Pancreas (tissue), 10 donors: ENCODE measurements at regions not wholly inside any gene's neighbourhood (a gene's known extent, or its start where the extent isn't known, plus 50 kb on each side); places are given as distances from the start of the nearest gene placed in this dataset.

ENCODE experiments used
- ATAC-seq, 4 donors: fragments of 200-7000 bp; cut with Tn5 transposase; one replicate each; pipeline versions ENCODE4 v1.8.0 to v1.9.1; 2020; ENCODE audit warnings: mild to moderate bottlenecking in 4 of 4, moderate library complexity in 4 of 4
- DNase-seq, 6 donors: peaks; one replicate each; pipeline ENCODE4 v3.0.0-alpha.2; 2020
- FAIRE-seq: peaks from 2 replicates; lab custom pipeline; 2012; peaks lifted over from hg19 to GRCh38; lab: Jason Lieb, UNC
- H3K27ac ChIP-seq, 4 donors: fragments of 200-600 bp; sonication (generic); 1 replicate in 3 of 4; 2 replicates in 1 of 4; pipeline versions ENCODE4 v1.5.0 to v1.8.0; 2020
- H3K27me3 ChIP-seq, 4 donors: fragments of 200-600 bp; one replicate each; pipeline ENCODE4 v1.8.0; 2021
- H3K36me3 ChIP-seq, 3 donors: fragments of 200-600 bp; sonication (generic) in 1 of 3; one replicate each; pipeline versions ENCODE4 v1.5.0 to v1.8.0; 2020 to 2021
- H3K4me1 ChIP-seq, 3 donors: fragments of 200-600 bp; one replicate each; pipeline ENCODE4 v1.8.0; 2021
- H3K4me3 ChIP-seq, 4 donors: fragments of 200-600 bp; sonication (generic) in 2 of 4; one replicate each; pipeline versions ENCODE4 v1.5.0 to v1.8.0; 2020 to 2021
- H3K9me3 ChIP-seq, 4 donors: fragments of 200-600 bp; one replicate each; pipeline ENCODE4 v1.8.0; 2021
- WGBS, 2 donors: extraction: QIAGEN DNeasy Blood & Tissue Kit; methylation state at CpG; one replicate each; pipeline ENCODE4 v1.1.7; 2013; 5-methylcytosine and 5-hydroxymethylcytosine counted together
- intact Hi-C, 3 donors: fragments of 100-400 bp; cut with DNase I; formaldehyde crosslinking; loops; one replicate each; pipeline versions ENCODE4 v1.11.1 to v1.14.2; 2022
- TF ChIP-seq, protein P1 (sequence below), 4 donors: fragments of 200-600 bp; sonication (generic) in 3 of 4; IDR thresholded peaks; one replicate each; pipeline versions ENCODE4 v1.5.0 to v1.8.0; 2021; ENCODE audit warnings: antibody characterized with exemption in 4 of 4
- donor health status: healthy with polysubstance abuse.
- donor health status: DM: no; HTN: no; CAD: no; lungs with moderate emphysema.
- donor health status: DM: no; HTN: no; CAD: no.
- donor health status: control.
- donor health status: control.
- donor health status: Bipolar disorder and iron deficiency.
- donor health status: DM: yes; HTN: yes; CAD: no.
- donor health status: DM: no; HTN: no; CAD: no.
- donor health status: DM: no; HTN: no; CAD: no.
- donor health status: DM: yes; HTN: yes; CAD: no.

GRCh38 chr5:121109817-121110216 lies 645.7 kb downstream of the PRR16 start:
- 40 to 41% methylated on average over 1 of the region's 1 CpG for WGBS, 2 donors
- DNase-seq (no peak), FAIRE-seq (no peak), ATAC-seq (no peak)
- no peak overlapping the region for H3K4me3 ChIP-seq
- H3K36me3 ChIP-seq = no peaks in the 10 kb centered on the region
- intact Hi-C loops = no loop called here
- H3K27ac ChIP-seq = no peak overlapping the region
- no peaks in the 10 kb centered on the region for H3K27me3 ChIP-seq
- H3K9me3 ChIP-seq = no peaks in the 10 kb centered on the region
- no peaks in the 10 kb centered on the region for H3K4me1 ChIP-seq
- TF ChIP-seq, protein P1, sequence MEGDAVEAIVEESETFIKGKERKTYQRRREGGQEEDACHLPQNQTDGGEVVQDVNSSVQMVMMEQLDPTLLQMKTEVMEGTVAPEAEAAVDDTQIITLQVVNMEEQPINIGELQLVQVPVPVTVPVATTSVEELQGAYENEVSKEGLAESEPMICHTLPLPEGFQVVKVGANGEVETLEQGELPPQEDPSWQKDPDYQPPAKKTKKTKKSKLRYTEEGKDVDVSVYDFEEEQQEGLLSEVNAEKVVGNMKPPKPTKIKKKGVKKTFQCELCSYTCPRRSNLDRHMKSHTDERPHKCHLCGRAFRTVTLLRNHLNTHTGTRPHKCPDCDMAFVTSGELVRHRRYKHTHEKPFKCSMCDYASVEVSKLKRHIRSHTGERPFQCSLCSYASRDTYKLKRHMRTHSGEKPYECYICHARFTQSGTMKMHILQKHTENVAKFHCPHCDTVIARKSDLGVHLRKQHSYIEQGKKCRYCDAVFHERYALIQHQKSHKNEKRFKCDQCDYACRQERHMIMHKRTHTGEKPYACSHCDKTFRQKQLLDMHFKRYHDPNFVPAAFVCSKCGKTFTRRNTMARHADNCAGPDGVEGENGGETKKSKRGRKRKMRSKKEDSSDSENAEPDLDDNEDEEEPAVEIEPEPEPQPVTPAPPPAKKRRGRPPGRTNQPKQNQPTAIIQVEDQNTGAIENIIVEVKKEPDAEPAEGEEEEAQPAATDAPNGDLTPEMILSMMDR (IDR thresholded peaks at IDR 0.05) = no peak

DNA sequence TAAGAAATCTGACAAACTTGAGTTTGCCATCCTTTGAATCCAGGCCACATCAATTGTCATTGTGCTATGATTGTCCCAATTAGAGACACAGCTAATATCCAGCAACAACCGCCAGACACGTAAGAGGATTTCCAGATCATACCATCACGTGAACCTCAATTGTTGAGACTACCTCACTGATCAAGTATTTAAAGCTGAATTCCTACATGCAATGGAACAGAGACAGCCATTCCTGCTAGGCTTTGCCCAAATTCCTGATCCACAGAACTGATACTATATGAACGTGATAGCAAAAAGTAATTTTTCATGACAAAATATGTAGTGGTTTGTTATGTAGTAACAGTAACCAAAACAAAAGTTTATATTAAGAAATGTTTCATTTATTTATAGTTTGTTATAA lies 657.7 kb downstream of the PRR16 start:
- no peaks in the 10 kb centered on the region for H3K9me3 ChIP-seq
- no peaks in the 10 kb centered on the region for H3K27me3 ChIP-seq
- ATAC-seq = no peak
- DNase-seq = no peak
- TF ChIP-seq, protein P1 (IDR thresholded peaks at IDR 0.05) = no peak
- no peak overlapping the region for H3K4me3 ChIP-seq
- H3K4me1 ChIP-seq = no peaks in the 10 kb centered on the region
- intact Hi-C loops = no loop called here
- 81 to 85% methylated on average over 4 of the region's 4 CpGs for WGBS, 2 donors
- no peaks in the 10 kb centered on the region for H3K36me3 ChIP-seq
- H3K27ac ChIP-seq = no peak overlapping the region
- no peak for FAIRE-seq

GRCh38 chr5:121138495-121138907 lies 674.4 kb downstream of the PRR16 start:
- 49 to 54% methylated on average over 1 of the region's 1 CpG for WGBS, 2 donors
- no peak overlapping the region for H3K27ac ChIP-seq
- DNase-seq (no peak), FAIRE-seq (no peak), ATAC-seq (no peak)
- H3K27me3 ChIP-seq = no peaks in the 10 kb centered on the region
- TF ChIP-seq, protein P1 (IDR thresholded peaks at IDR 0.05) = no peak
- intact Hi-C loops = no loop called here
- no peak overlapping the region for H3K4me3 ChIP-seq
- no peaks in the 10 kb centered on the region for H3K9me3 ChIP-seq
- no peaks in the 10 kb centered on the region for H3K4me1 ChIP-seq
- H3K36me3 ChIP-seq = no peaks in the 10 kb centered on the region

DNA sequence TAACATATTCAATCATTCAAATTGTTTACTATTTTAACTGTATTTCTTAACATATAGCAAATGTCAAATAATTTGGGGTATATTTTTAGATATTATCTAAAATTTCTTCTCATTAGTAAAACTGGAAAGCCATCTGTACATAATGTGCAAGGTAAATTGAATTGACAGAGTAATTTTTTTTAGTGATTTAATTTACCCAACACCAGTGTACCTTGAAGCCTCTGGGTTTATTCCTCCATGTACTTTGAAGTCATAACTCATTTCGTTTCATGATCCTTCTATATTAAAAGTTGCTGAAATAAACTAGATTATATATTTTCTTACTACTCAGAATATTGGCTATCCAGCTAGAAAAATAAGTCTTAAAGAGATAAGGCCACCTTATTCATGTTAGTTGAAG lies 674.9 kb downstream of the PRR16 start:
- no peak overlapping the region for H3K4me3 ChIP-seq
- H3K27ac ChIP-seq = no peak overlapping the region
- 41 to 68% methylated on average over 1 of the region's 1 CpG for WGBS, 2 donors
- no peaks in the 10 kb centered on the region for H3K36me3 ChIP-seq
- H3K9me3 ChIP-seq = no peaks in the 10 kb centered on the region
- FAIRE-seq (no peak), ATAC-seq (no peak), DNase-seq (no peak)
- H3K4me1 ChIP-seq = no peaks in the 10 kb centered on the region
- H3K27me3 ChIP-seq = no peaks in the 10 kb centered on the region
- intact Hi-C loops = no loop called here
- TF ChIP-seq, protein P1 (IDR thresholded peaks at IDR 0.05) = no peak

GRCh38 chr5:121144764-121145163 lies 680.7 kb downstream of the PRR16 start:
- DNase-seq (no peak), FAIRE-seq (no peak), ATAC-seq (peak in 3 of 4 donors; percentile 70 to 80 (median 73))
- 23 to 24% methylated on average over 1 of the region's 1 CpG for WGBS, 2 donors
- Histone ChIP-seq H3K36me3 (no peaks in the 10 kb centered on the region), H3K4me1 (no peaks in the 10 kb centered on the region), H3K27ac (no peak overlapping the region), H3K27me3 (no peaks in the 10 kb centered on the region), H3K9me3 (no peaks in the 10 kb centered on the region), H3K4me3 (no peak overlapping the region)
- TF ChIP-seq, protein P1 (IDR thresholded peaks at IDR 0.05) = no peak
- intact Hi-C loops = no loop called here
